Epithelial cell of esophagus (primary cell): ENCODE measurements at regions not wholly inside any gene's neighbourhood (a gene's known extent, or its start where the extent isn't known, plus 50 kb on each side); places are given as distances from the start of the nearest gene placed in this dataset.

ENCODE experiments used
- DNase-seq: peaks from one replicate; pipeline ENCODE4 v3.0.0; 2010; ENCODE audit warnings: low read depth
- H3K4me3 ChIP-seq: 2 replicates; pipeline ENCODE4 v1.5.1; 2011; ENCODE audit warnings: mild to moderate bottlenecking, low read length, control low read depth
- CTCF ChIP-seq: IDR thresholded peaks from 2 replicates; pipeline ENCODE4 v1.5.1; 2011; ENCODE audit warnings: low read depth, mild to moderate bottlenecking, low read length, control low read depth, inconsistent platforms; ENCODE audit not compliant: insufficient read depth; ENCODE audit errors: missing control alignments

DNA sequence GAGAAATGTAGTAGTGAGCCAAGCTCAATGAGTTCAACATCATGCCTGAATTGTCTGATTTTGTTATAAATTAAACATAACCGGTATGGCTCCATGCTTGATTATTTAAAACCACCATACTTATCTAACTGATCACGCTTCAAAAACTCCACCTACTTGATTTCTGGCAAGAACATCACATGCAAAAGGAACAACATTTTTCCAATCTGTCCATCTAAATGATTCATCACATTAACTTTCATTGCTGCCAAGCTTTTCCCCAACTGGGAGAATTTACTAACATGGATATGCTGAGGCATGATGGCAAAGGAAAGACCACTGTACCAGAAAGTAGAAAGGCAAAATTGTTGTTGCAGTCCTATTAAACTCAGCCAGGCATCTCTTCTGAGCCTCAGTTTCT is 286.8 kb downstream of the TRIB2 start:
- no peak for DNase-seq
- no peak for TF ChIP-seq CTCF

DNA sequence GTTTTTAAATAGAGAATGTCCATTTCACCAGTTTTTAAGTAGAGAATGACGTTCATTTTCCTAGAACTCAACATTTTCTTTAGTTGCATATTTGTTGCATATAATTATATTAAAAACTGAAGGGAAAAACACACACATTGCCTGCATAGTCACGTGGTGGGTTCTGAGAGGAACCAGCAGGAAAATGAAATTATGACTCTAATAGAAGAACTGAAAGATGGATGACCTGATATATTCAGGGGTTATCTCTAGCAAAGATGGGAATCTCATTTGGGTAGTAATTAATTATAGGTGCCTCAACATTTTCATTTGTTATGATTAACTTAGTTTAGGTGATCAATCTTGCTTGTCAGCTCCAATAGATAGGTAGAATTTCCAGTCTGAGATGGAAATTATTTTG is 288.3 kb downstream of the TRIB2 start:
- H3K4me3 ChIP-seq, result no peak overlapping the region
- no peak for DNase-seq
- TF ChIP-seq CTCF, result no peak

More for the DNA sequence above, 286.8 kb downstream of the TRIB2 start:
- no peak overlapping the region for H3K4me3 ChIP-seq

- peak; percentile 6 for DNase-seq
- no peak overlapping the region for H3K4me3 ChIP-seq
- no peak for TF ChIP-seq CTCF
Measured at GRCh38 chr2:13005761-13006335, 289.1 kb downstream of the TRIB2 start.

DNA sequence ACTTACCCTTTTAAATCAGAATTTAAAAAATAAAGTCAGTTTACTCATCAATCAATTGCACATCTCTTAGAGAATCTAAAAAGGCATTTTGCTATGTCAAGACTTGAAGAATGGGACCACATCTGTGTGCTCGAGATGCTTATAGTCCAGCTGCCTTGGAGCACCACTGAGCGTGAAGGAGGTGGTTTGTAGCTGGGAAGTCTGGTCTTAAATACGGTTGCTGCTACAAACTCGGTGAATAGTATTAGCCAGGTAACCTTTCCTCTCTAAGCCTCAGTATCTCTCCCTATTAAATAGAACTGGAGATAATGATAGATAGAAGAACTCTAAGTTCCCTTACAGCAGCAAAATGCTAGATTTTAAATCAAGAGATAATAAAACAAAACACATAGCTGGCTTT is 289.7 kb downstream of the TRIB2 start:
- DNase-seq, result no peak
- no peak for TF ChIP-seq CTCF
- no peak overlapping the region for H3K4me3 ChIP-seq

DNA sequence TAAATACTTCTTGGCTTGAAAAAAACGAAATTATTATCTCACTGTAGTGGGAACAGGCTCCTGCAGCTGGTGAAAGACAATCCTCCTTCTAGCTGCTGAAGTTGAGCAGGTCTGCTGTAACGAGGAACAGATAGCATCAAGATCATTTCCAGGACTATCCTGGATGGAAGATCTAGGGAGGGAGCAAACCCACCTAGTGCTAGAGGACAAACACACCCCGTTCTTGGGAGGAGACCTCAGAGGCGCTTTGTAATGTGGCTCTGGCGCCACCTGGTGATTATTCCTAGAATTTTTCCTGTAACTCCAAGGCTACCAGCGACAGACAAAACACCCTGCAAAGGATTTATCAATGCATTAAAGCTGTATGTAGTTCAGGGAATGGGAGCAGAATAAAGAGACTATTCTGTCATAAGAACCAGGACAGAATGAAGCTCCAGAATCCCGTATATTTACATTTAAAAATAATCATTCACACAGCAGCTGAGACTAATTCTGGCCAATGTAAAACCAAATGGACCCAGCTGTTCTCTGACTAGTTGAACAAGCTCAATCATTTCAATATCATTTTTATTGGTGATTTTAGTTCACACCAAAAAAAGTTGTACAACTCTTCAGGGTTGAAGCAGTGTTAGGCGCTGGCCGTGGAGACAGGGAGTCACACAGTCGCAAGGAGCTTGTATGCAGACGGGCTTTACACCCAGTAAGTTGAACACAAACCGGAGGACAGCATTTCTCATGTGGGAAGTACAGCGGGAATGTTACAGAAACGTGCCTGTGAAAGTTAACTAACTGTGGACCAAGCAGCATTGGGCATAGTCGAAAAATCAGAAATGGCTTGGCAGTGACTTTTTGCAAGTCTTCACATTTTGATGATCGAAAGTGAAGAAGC is 290.3 kb downstream of the TRIB2 start:
- DNase-seq, result peak; percentile 70
- H3K4me3 ChIP-seq, result no peak overlapping the region
- peak; percentile 84 for TF ChIP-seq CTCF

- TF ChIP-seq CTCF, result no peak
- H3K4me3 ChIP-seq, result no peak overlapping the region
- peak; percentile 93 for DNase-seq
Measured at GRCh38 chr2:13009027-13009642, 292.4 kb downstream of the TRIB2 start.
